Hematopoietic multipotent progenitor cell treated with erythropoietin and hydrocortisone succinate and interleukin-3 and kit ligand, for 17 days (in vitro differentiated cells): ENCODE measurements at regions not wholly inside any gene's neighbourhood (a gene's known extent, or its start where the extent isn't known, plus 50 kb on each side); places are given as distances from the start of the nearest gene placed in this dataset.

ENCODE experiments used
- DNase-seq: peaks from one replicate; pipeline ENCODE4 v3.0.0-alpha.2; 2015; ENCODE audit warnings: low spot score

- DNase-seq: no peak
Observed at GRCh38 chr17:79417476-79417988, 193.3 kb downstream of the RBFOX3 start.

GRCh38 chr17:79415909-79416308 lies 194.9 kb downstream of the RBFOX3 start:
- no peak for DNase-seq

GRCh38 chr17:79415365-79415764 lies 195.5 kb downstream of the RBFOX3 start:
- no peak for DNase-seq

- DNase-seq: no peak
Observed at GRCh38 chr17:79414793-79415211, 196.0 kb downstream of the RBFOX3 start.

GRCh38 chr17:79414063-79414792 lies 196.6 kb downstream of the RBFOX3 start:
- no peak for DNase-seq

GRCh38 chr17:79413611-79414010 lies 197.2 kb downstream of the RBFOX3 start:
- no peak for DNase-seq

- DNase-seq: no peak
Observed at GRCh38 chr17:79412886-79413390, 197.9 kb downstream of the RBFOX3 start.

- DNase-seq: no peak
Observed at GRCh38 chr17:79412110-79412509, 198.7 kb downstream of the RBFOX3 start.

DNA sequence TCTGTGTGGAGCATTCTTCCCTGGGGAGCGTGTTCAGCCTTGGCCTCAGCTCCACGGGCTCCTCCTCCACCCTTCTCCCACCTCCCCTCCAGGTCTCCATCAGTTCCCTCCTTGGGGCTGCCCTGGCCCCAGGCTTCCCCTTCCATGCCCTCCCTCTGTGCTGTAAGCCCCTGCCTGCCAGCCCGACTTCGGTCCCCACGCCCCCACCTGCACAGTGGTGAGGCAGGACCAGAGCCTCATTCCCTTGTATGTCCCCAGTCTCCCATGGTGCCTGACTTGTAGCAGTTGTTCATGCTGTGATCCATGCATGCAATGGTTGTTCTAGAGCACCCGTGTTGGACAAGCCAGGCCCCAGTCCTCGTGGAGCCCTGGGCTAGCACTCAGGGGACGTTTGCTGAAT lies 199.4 kb downstream of the RBFOX3 start:
- no peak for DNase-seq

GRCh38 chr17:79410681-79411080 lies 200.2 kb downstream of the RBFOX3 start:
- DNase-seq: no peak

- DNase-seq: no peak
Observed at GRCh38 chr17:79408251-79408650, 202.6 kb downstream of the RBFOX3 start.

- DNase-seq: no peak
Observed at GRCh38 chr17:79407385-79407784, 203.5 kb downstream of the RBFOX3 start.

GRCh38 chr17:79406316-79406715 lies 204.5 kb downstream of the RBFOX3 start:
- no peak for DNase-seq

DNA sequence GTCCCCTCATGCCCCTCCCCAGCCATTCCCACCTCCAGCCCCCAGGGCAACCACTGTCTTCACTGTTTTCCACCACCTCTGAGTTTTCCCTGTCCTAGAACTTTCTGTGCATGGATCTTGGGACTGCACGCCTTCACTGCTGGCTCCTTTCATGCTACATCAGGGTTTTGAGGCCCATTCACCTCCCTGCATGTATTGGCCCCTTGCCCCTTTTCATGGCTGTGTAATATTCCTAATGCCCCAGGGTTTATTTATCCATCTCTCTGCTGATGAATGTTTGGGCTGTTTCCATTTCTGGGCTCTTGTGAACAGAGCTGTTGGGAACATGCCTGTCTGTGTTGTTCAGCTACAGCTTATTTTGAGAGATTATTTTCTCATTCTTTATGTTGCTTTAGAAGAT lies 205.0 kb downstream of the RBFOX3 start:
- no peak for DNase-seq

GRCh38 chr17:79404136-79404911 lies 206.5 kb downstream of the RBFOX3 start:
- DNase-seq: no peak

GRCh38 chr17:79401704-79402674 lies 208.9 kb downstream of the RBFOX3 start:
- no peak for DNase-seq

DNA sequence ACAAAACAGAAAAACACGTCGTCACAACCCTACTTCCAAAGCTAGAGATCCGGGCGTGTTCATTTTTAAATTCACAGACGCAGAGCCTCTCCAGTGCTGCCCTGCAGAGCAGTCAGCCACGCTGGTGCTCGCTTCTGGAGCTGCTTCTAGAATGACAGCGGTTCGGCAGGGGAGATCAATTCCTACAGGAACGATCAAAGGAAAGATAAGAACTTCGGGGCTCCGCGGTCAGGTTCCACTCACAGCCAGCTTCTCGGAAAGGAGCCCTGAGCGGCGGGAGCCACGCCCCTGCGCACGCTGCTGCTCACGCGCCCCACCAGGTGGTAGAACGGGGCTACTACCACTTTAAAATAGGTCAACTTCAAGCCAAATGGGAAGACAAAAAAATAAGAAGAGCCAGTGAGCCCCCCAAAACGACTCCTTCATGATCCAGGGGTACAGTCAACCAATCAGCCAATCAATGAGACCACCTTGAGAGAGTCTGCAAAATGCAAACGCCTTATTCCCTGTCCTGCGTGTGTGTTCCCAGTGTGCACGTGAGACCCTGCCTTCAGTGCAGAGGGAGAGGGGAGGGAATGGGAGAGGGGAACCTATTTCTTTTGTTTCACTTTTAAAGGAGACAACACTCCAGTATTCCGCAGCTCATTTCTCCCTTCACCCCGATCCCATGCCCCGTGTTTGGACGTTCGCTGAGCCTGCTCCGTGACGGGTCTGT lies 209.7 kb downstream of the RBFOX3 start:
- peak; percentile 55 for DNase-seq

GRCh38 chr17:79399610-79400144 lies 211.2 kb downstream of the RBFOX3 start:
- no peak for DNase-seq

DNA sequence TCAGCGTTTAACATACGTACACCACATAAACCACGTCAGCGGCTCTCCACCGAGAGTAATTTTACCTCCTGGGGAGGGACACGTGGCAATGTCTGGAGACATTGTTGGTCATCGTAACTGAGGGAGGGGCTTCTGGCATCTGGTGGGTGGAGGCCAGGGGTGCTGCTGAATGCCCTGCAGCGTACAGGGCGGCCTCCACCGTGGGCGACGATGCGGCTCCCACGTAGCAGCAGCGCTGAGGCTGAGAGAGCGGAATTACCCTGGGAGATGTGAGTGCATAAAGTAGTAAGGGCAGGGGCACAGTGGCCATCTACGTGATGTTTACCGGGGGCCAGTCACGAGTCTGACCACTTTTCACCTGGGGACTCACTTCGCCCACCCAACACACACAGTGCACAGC lies 212.4 kb downstream of the RBFOX3 start:
- DNase-seq: no peak

GRCh38 chr17:79396696-79397095 lies 214.2 kb downstream of the RBFOX3 start:
- no peak for DNase-seq

- DNase-seq: no peak
Observed at GRCh38 chr17:79395545-79395944, 215.3 kb downstream of the RBFOX3 start.
